Cardiac septum (tissue), 1 donor: ENCODE measurements at regions not wholly inside any gene's neighbourhood (a gene's known extent, or its start where the extent isn't known, plus 50 kb on each side); places are given as distances from the start of the nearest gene placed in this dataset.
"Not testable (repeated sequence)": the region's sequence is repeated elsewhere in the genome, so short reads cannot be mapped to it uniquely, and the experiment has no call there.

Experiments used
- DNase-seq: peaks from one replicate; pipeline ENCODE4 v3.0.0-alpha.2; 2020; ENCODE audit warnings: low spot score
- intact Hi-C: fragments of 100-400 bp; cut with DNase I; formaldehyde crosslinking; loops from one replicate; pipeline ENCODE4 v1.14.0; 2022
- donor health status: DM: no; HTN: no; CAD: no.

- no peak for DNase-seq
- intact Hi-C loops: no loop called here
These were observed 711.0 kb downstream of the C4orf33 start for GRCh38 chr4:129806986-129807385.

GRCh38 chr4:129808242-129808641 lies 712.3 kb downstream of the C4orf33 start:
- intact Hi-C loops: no loop called here
- no peak for DNase-seq

GRCh38 chr4:129821073-129821472 lies 725.1 kb downstream of the C4orf33 start:
- no peak for DNase-seq
- intact Hi-C loops: no loop called here

GRCh38 chr4:129821963-129822362 lies 726.0 kb downstream of the C4orf33 start:
- intact Hi-C loops: no loop called here
- DNase-seq: no peak

GRCh38 chr4:129822701-129823100 lies 726.7 kb downstream of the C4orf33 start:
- DNase-seq: no peak
- intact Hi-C loops: no loop called here

GRCh38 chr4:129823105-129823504 lies 727.2 kb downstream of the C4orf33 start:
- intact Hi-C loops: no loop called here
- DNase-seq: no peak

- intact Hi-C loops: no loop called here
- DNase-seq: no peak
These were observed 733.4 kb downstream of the C4orf33 start for GRCh38 chr4:129829373-129829772.

- no peak for DNase-seq
- intact Hi-C loops: no loop called here
These were observed 743.7 kb downstream of the C4orf33 start for GRCh38 chr4:129839687-129840086.

- no peak for DNase-seq
- intact Hi-C loops: no loop called here
These were observed 746.1 kb downstream of the C4orf33 start for GRCh38 chr4:129842096-129842495.

GRCh38 chr4:129852434-129852833 lies 756.5 kb downstream of the C4orf33 start:
- no peak for DNase-seq
- intact Hi-C loops: no loop called here

- intact Hi-C loops, DNase-seq: not testable (repeated sequence)
These were observed 757.9 kb downstream of the C4orf33 start for GRCh38 chr4:129853685-129854467.

- no peak for DNase-seq
- intact Hi-C loops: no loop called here
These were observed 766.5 kb downstream of the C4orf33 start for GRCh38 chr4:129862461-129862860.

GRCh38 chr4:129863206-129863605 lies 767.3 kb downstream of the C4orf33 start:
- no peak for DNase-seq
- intact Hi-C loops: no loop called here

GRCh38 chr4:129883996-129884395 lies 788.0 kb downstream of the C4orf33 start:
- DNase-seq: no peak
- intact Hi-C loops: no loop called here

- intact Hi-C loops: no loop called here
These were observed 801.2 kb downstream of the C4orf33 start for GRCh38 chr4:129897111-129897510.

GRCh38 chr4:129899849-129900248 lies 803.9 kb downstream of the C4orf33 start:
- intact Hi-C loops: no loop called here
- no peak for DNase-seq

More at GRCh38 chr4:129897111-129897510, 801.2 kb downstream of the C4orf33 start:
- DNase-seq: no peak

GRCh38 chr4:129900430-129900953 lies 804.5 kb downstream of the C4orf33 start:
- no peak for DNase-seq
- intact Hi-C loops: no loop called here

GRCh38 chr4:129901205-129901604 lies 805.3 kb downstream of the C4orf33 start:
- DNase-seq: no peak

GRCh38 chr4:129903861-129904260 lies 807.9 kb downstream of the C4orf33 start:
- DNase-seq: no peak
- intact Hi-C loops: no loop called here

More at GRCh38 chr4:129901205-129901604, 805.3 kb downstream of the C4orf33 start:
- intact Hi-C loops: no loop called here

GRCh38 chr4:129905256-129905655 lies 809.3 kb downstream of the C4orf33 start:
- intact Hi-C loops: no loop called here
- no peak for DNase-seq

- intact Hi-C loops: no loop called here
- no peak for DNase-seq
These were observed 812.2 kb downstream of the C4orf33 start for GRCh38 chr4:129908117-129908516.
